ENCODE measurements at regions not wholly inside any gene's neighbourhood (a gene's known extent, or its start where the extent isn't known, plus 50 kb on each side); places are given as distances from the start of the nearest gene placed in this dataset.

DNA sequence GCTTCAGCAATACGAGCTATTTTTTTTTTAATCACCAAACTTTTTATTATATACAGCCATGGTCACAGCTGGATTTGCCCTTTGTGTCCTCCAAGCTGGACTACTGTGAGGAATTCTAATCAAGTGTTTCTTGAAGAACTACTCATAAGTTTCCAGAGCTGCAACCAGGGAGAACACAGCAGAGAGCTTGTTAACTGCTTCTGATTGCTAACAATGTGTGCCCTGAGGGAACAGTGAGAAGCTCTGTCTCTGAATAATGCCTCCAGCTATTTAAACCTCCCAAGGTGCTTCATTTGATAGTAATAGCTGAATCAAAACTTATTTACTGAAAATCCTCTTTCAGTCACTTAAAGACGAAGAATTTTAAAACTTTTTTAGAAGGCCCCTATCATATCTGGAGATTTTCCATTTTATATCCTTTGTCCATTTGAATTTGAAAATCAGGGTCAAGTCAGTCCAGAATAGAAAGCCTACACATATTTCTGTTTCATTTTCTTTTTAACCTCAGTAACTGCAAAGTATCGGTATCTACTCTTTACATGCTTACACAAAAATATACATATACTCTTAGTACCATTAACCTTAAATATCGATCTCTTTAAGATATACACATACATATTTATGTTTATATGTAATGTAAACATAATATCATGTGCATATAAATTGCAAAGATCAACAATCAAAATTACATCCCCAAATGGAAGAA lies 1024.2 kb downstream of the GRM8 start:
- Histone ChIP-seq H3K36me3 (no peaks in the 10 kb centered on the region), H3K27ac (no peak overlapping the region), H3K27me3 (no peaks in the 10 kb centered on the region), H3K9me3 (peaks cover 0 to 11% of the 10 kb centered on the region in 2 donors), H3K4me1 (no peaks in the 10 kb centered on the region), H3K4me3 (no peak overlapping the region)
- intact Hi-C loops (cut with DNase I), result no loop called here
- ATAC-seq (no peak), DNase-seq (no peak)
- TF ChIP-seq, protein P1, sequence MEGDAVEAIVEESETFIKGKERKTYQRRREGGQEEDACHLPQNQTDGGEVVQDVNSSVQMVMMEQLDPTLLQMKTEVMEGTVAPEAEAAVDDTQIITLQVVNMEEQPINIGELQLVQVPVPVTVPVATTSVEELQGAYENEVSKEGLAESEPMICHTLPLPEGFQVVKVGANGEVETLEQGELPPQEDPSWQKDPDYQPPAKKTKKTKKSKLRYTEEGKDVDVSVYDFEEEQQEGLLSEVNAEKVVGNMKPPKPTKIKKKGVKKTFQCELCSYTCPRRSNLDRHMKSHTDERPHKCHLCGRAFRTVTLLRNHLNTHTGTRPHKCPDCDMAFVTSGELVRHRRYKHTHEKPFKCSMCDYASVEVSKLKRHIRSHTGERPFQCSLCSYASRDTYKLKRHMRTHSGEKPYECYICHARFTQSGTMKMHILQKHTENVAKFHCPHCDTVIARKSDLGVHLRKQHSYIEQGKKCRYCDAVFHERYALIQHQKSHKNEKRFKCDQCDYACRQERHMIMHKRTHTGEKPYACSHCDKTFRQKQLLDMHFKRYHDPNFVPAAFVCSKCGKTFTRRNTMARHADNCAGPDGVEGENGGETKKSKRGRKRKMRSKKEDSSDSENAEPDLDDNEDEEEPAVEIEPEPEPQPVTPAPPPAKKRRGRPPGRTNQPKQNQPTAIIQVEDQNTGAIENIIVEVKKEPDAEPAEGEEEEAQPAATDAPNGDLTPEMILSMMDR (IDR thresholded peaks at IDR 0.05), result no peak

GRCh38 chr7:126227643-126228042 lies 1025.1 kb downstream of the GRM8 start:
- H3K27ac ChIP-seq, result no peak overlapping the region
- H3K27me3 ChIP-seq, result no peaks in the 10 kb centered on the region
- H3K36me3 ChIP-seq, result no peaks in the 10 kb centered on the region
- TF ChIP-seq, protein P1 (IDR thresholded peaks at IDR 0.05), result no peak
- no peak overlapping the region for H3K4me3 ChIP-seq
- H3K9me3 ChIP-seq, result peaks cover 0 to 15% of the 10 kb centered on the region in 2 donors
- H3K4me1 ChIP-seq, result no peaks in the 10 kb centered on the region
- ATAC-seq (no peak), DNase-seq (no peak)
- intact Hi-C loops (cut with DNase I), result no loop called here

GRCh38 chr7:126227055-126227454 lies 1025.7 kb downstream of the GRM8 start:
- H3K4me3 ChIP-seq, result no peak overlapping the region
- no peaks in the 10 kb centered on the region for H3K4me1 ChIP-seq
- no peak for ATAC-seq
- H3K27me3 ChIP-seq, result no peaks in the 10 kb centered on the region
- TF ChIP-seq, protein P1 (IDR thresholded peaks at IDR 0.05), result no peak
- H3K27ac ChIP-seq, result no peak overlapping the region
- intact Hi-C loops (cut with DNase I), result no loop called here
- H3K9me3 ChIP-seq, result peaks cover 0 to 15% of the 10 kb centered on the region in 2 donors
- H3K36me3 ChIP-seq, result no peaks in the 10 kb centered on the region
- DNase-seq, result no peak

DNA sequence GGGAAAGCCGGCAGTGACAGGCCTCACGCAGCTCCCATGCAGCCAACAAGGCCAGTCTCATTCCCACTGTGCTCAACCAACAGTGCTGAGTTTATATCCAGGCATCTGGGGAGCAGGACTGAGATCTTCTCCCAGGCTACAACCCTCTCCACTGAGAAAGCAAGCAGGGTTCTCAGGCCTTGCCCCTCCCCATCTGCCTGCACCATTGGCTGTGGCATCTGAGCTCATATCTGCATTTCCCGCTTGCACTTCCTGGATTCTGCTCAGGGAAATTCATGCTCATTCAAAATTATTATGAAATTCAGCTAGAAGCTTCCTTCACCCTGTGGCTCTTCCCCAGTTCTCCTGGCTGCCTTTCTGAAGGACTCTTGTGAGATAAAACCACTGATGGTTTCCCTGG lies 1029.0 kb downstream of the GRM8 start:
- H3K4me1 ChIP-seq, result no peaks in the 10 kb centered on the region
- H3K4me3 ChIP-seq, result no peak overlapping the region
- intact Hi-C loops (cut with DNase I), result no loop called here
- TF ChIP-seq, protein P1 (IDR thresholded peaks at IDR 0.05), result no peak
- DNase-seq (no peak), ATAC-seq (no peak)
- H3K9me3 ChIP-seq, result peaks cover 0 to 34% of the 10 kb centered on the region in 2 donors
- H3K27ac ChIP-seq, result no peak overlapping the region
- no peaks in the 10 kb centered on the region for H3K27me3 ChIP-seq
- H3K36me3 ChIP-seq, result no peaks in the 10 kb centered on the region

DNA sequence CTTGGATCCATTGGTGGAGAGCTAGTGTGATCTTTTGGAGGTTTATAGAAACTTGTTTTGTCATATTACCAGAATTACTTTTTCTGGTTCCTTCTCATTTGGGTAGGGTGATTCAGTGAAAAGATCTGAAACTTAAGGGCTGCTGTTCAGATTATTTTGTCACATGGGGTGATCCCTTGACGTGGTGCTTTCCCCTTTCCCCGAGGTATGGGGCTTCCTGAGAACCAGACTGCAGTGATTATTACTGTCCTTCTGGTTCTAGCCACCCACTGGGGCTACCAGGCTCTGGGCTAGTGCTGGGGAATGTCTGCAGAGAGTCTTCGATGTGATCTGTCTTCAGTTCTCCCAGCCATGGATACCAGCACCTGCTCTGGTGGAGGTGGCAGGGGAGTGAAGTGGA lies 1030.0 kb downstream of the GRM8 start:
- H3K4me3 ChIP-seq, result no peak overlapping the region
- no peaks in the 10 kb centered on the region for H3K36me3 ChIP-seq
- no peak overlapping the region for H3K27ac ChIP-seq
- H3K4me1 ChIP-seq, result no peaks in the 10 kb centered on the region
- H3K9me3 ChIP-seq, result peaks cover 0 to 37% of the 10 kb centered on the region in 2 donors
- intact Hi-C loops (cut with DNase I), result no loop called here
- TF ChIP-seq, protein P1 (IDR thresholded peaks at IDR 0.05), result no peak
- ATAC-seq (no peak), DNase-seq (no peak)
- no peaks in the 10 kb centered on the region for H3K27me3 ChIP-seq
